ENCODE measurements at regions not wholly inside any gene's neighbourhood (a gene's known extent, or its start where the extent isn't known, plus 50 kb on each side); places are given as distances from the start of the nearest gene placed in this dataset.

DNA sequence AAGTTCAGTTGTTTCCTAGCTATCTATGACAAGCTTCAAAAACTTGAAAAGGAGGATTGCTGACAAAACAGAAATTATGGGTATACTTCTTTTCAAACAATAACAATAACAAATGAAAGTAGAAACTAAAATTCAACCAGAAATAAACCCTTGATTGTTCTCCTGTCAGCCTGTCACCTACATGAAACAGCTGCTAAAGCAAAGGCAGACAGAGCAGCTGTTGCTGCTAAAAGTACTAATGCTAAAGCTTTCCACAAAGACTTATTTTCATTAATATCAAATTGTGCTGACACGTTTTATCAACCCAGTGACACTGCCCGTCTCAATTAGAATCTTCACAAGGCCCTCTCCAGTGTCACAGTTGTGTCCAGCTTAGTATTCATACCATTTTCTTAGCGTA is 533.2 kb upstream of the GBE1 start:
- TF ChIP-seq POLR2AphosphoS5 (IDR thresholded peaks at IDR 0.05; ENCODE audit: low read depth, low read length) (no peak), POU2F2 (IDR thresholded peaks at IDR 0.05; ENCODE audit: low read depth, low read length) (no peak), PAX5 (IDR thresholded peaks at IDR 0.05; ENCODE audit: insufficient read depth, low read length, severe bottlenecking) (no peak), TAF1 (IDR thresholded peaks at IDR 0.05; ENCODE audit: low read depth, low read length) (no peak), SPI1 (IDR thresholded peaks at IDR 0.05; ENCODE audit: low read depth, low read length) (no peak)
- no peak for FAIRE-seq
- DNase-seq (ENCODE audit: insufficient read length, low spot score): no peak

- no peak for FAIRE-seq
- DNase-seq (ENCODE audit: insufficient read length, low spot score): no peak
These were observed 532.4 kb upstream of the GBE1 start for GRCh38 chr3:82293867-82294266.

GRCh38 chr3:82293435-82293834 is 532.0 kb upstream of the GBE1 start:
- FAIRE-seq (no peak), DNase-seq (ENCODE audit: insufficient read length, low spot score) (no peak)
- TF ChIP-seq SPI1 (IDR thresholded peaks at IDR 0.05; ENCODE audit: low read depth, low read length) (no peak), POU2F2 (IDR thresholded peaks at IDR 0.05; ENCODE audit: low read depth, low read length) (no peak), PAX5 (IDR thresholded peaks at IDR 0.05; ENCODE audit: insufficient read depth, low read length, severe bottlenecking) (no peak), POLR2A (IDR thresholded peaks at IDR 0.05; ENCODE audit: low read depth, low read length) (no peak), POLR2AphosphoS5 (IDR thresholded peaks at IDR 0.05; ENCODE audit: low read depth, low read length) (no peak), TAF1 (IDR thresholded peaks at IDR 0.05; ENCODE audit: low read depth, low read length) (no peak)

More at GRCh38 chr3:82293867-82294266, 532.4 kb upstream of the GBE1 start:
- TF ChIP-seq POU2F2 (IDR thresholded peaks at IDR 0.05; ENCODE audit: low read depth, low read length) (no peak), TAF1 (IDR thresholded peaks at IDR 0.05; ENCODE audit: low read depth, low read length) (no peak), SPI1 (IDR thresholded peaks at IDR 0.05; ENCODE audit: low read depth, low read length) (no peak), POLR2A (IDR thresholded peaks at IDR 0.05; ENCODE audit: low read depth, low read length) (no peak), POLR2AphosphoS5 (IDR thresholded peaks at IDR 0.05; ENCODE audit: low read depth, low read length) (no peak), PAX5 (IDR thresholded peaks at IDR 0.05; ENCODE audit: insufficient read depth, low read length, severe bottlenecking) (no peak)

DNA sequence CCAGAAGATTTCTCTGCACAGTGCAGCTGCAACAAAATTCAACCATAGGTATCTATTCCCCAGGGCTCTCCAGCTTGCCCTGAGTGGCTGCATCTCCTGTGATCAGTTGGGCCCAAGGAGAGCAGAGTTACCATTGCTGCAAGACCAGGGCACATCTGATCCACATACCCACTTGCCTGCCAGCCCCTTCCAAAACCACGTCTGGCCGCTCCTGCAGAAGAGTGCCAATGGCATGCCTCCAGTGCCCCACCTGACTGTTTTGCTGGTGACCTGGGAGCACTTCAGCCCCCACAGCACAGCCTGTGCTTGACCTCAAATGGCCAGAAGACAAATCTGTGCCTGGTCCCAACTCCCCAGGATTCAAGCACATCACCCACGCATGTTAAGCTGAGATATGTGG is 526.1 kb upstream of the GBE1 start:
- TF ChIP-seq POU2F2 (IDR thresholded peaks at IDR 0.05; ENCODE audit: low read depth, low read length) (no peak), TAF1 (IDR thresholded peaks at IDR 0.05; ENCODE audit: low read depth, low read length) (no peak), SPI1 (IDR thresholded peaks at IDR 0.05; ENCODE audit: low read depth, low read length) (no peak), PAX5 (IDR thresholded peaks at IDR 0.05; ENCODE audit: insufficient read depth, low read length, severe bottlenecking) (no peak), POLR2AphosphoS5 (IDR thresholded peaks at IDR 0.05; ENCODE audit: low read depth, low read length) (no peak), POLR2A (IDR thresholded peaks at IDR 0.05; ENCODE audit: low read depth, low read length) (no peak)
- no peak for FAIRE-seq
- DNase-seq (ENCODE audit: insufficient read length, low spot score): no peak

DNA sequence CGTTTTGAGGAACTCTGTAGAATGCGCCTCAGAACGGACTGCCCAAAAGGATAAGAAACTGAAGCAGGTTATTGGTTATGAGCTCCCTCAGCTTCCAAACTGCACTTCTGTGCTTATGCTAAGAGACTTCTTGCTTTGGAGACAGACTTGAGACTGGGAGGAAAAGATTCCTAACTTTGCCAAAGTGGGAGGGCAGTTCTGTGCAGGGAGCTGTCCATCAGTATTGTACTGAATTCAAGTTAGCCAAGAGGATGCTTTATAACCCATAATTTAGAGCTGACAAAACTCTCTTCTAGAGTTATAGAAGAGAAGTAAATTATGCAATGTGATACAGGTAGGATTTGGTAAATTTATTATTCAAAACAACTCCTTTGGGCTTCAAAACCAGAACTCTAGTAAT is 519.8 kb upstream of the GBE1 start:
- DNase-seq (ENCODE audit: insufficient read length, low spot score) (no peak), FAIRE-seq (no peak)
- TF ChIP-seq POU2F2 (IDR thresholded peaks at IDR 0.05; ENCODE audit: low read depth, low read length) (no peak), PAX5 (IDR thresholded peaks at IDR 0.05; ENCODE audit: insufficient read depth, low read length, severe bottlenecking) (no peak), TAF1 (IDR thresholded peaks at IDR 0.05; ENCODE audit: low read depth, low read length) (no peak), POLR2A (IDR thresholded peaks at IDR 0.05; ENCODE audit: low read depth, low read length) (no peak), POLR2AphosphoS5 (IDR thresholded peaks at IDR 0.05; ENCODE audit: low read depth, low read length) (no peak), SPI1 (IDR thresholded peaks at IDR 0.05; ENCODE audit: low read depth, low read length) (no peak)

- TF ChIP-seq SPI1 (IDR thresholded peaks at IDR 0.05; ENCODE audit: low read depth, low read length) (no peak), POLR2A (IDR thresholded peaks at IDR 0.05; ENCODE audit: low read depth, low read length) (no peak), PAX5 (IDR thresholded peaks at IDR 0.05; ENCODE audit: insufficient read depth, low read length, severe bottlenecking) (no peak), POU2F2 (IDR thresholded peaks at IDR 0.05; ENCODE audit: low read depth, low read length) (no peak), TAF1 (IDR thresholded peaks at IDR 0.05; ENCODE audit: low read depth, low read length) (no peak), POLR2AphosphoS5 (IDR thresholded peaks at IDR 0.05; ENCODE audit: low read depth, low read length) (no peak)
- DNase-seq (ENCODE audit: insufficient read length, low spot score): no peak
- FAIRE-seq: no peak
These were observed 515.5 kb upstream of the GBE1 start for GRCh38 chr3:82276992-82277391.

GRCh38 chr3:82274897-82275296 is 513.5 kb upstream of the GBE1 start:
- TF ChIP-seq POLR2A (IDR thresholded peaks at IDR 0.05; ENCODE audit: low read depth, low read length) (no peak), POLR2AphosphoS5 (IDR thresholded peaks at IDR 0.05; ENCODE audit: low read depth, low read length) (no peak), TAF1 (IDR thresholded peaks at IDR 0.05; ENCODE audit: low read depth, low read length) (no peak), SPI1 (IDR thresholded peaks at IDR 0.05; ENCODE audit: low read depth, low read length) (no peak), POU2F2 (IDR thresholded peaks at IDR 0.05; ENCODE audit: low read depth, low read length) (no peak), PAX5 (IDR thresholded peaks at IDR 0.05; ENCODE audit: insufficient read depth, low read length, severe bottlenecking) (no peak)
- no peak for DNase-seq (ENCODE audit: insufficient read length, low spot score)
- FAIRE-seq: no peak

- no peak for DNase-seq (ENCODE audit: insufficient read length, low spot score)
- no peak for FAIRE-seq
- no peak for TF ChIP-seq PAX5 (IDR thresholded peaks at IDR 0.05; ENCODE audit: insufficient read depth, low read length, severe bottlenecking)
- TF ChIP-seq SPI1 (IDR thresholded peaks at IDR 0.05; ENCODE audit: low read depth, low read length): no peak
- no peak for TF ChIP-seq POU2F2 (IDR thresholded peaks at IDR 0.05; ENCODE audit: low read depth, low read length)
- TF ChIP-seq TAF1 (IDR thresholded peaks at IDR 0.05; ENCODE audit: low read depth, low read length): no peak
- no peak for TF ChIP-seq POLR2AphosphoS5 (IDR thresholded peaks at IDR 0.05; ENCODE audit: low read depth, low read length)
- TF ChIP-seq POLR2A (IDR thresholded peaks at IDR 0.05; ENCODE audit: low read depth, low read length): no peak
These were observed 504.3 kb upstream of the GBE1 start for GRCh38 chr3:82265747-82266146.

DNA sequence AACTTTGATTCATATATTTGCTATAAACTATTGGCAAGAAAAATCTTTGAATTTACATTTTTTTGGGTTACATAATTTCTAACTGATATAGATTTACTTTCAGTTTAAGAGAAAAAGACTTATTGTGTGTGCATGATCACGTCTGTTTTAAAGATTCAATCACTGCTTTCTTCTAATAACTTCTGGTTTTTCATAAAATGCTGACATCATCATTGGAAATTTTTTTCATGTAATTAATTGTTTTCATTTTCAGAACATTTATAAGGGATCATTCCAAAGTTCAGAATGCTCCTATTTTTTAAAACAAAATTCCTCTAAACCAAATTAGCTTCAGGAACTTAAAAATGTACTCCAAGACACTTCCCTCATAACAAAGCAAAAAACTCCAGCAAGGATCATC is 500.7 kb upstream of the GBE1 start:
- DNase-seq (ENCODE audit: insufficient read length, low spot score) (no peak), FAIRE-seq (no peak)
- no peak for TF ChIP-seq TAF1 (IDR thresholded peaks at IDR 0.05; ENCODE audit: low read depth, low read length)
- no peak for TF ChIP-seq SPI1 (IDR thresholded peaks at IDR 0.05; ENCODE audit: low read depth, low read length)
- TF ChIP-seq POLR2AphosphoS5 (IDR thresholded peaks at IDR 0.05; ENCODE audit: low read depth, low read length): no peak
- no peak for TF ChIP-seq POLR2A (IDR thresholded peaks at IDR 0.05; ENCODE audit: low read depth, low read length)
- TF ChIP-seq PAX5 (IDR thresholded peaks at IDR 0.05; ENCODE audit: insufficient read depth, low read length, severe bottlenecking): no peak
- no peak for TF ChIP-seq POU2F2 (IDR thresholded peaks at IDR 0.05; ENCODE audit: low read depth, low read length)

- FAIRE-seq: no peak
These were observed 500.2 kb upstream of the GBE1 start for GRCh38 chr3:82261637-82262036.

More at GRCh38 chr3:82261637-82262036, 500.2 kb upstream of the GBE1 start:
- TF ChIP-seq PAX5 (IDR thresholded peaks at IDR 0.05; ENCODE audit: insufficient read depth, low read length, severe bottlenecking) (no peak), POLR2AphosphoS5 (IDR thresholded peaks at IDR 0.05; ENCODE audit: low read depth, low read length) (no peak)
- no peak for DNase-seq (ENCODE audit: insufficient read length, low spot score)

All from GM12891 (cell line).